MM.1S (cell line): ENCODE measurements at regions not wholly inside any gene's neighbourhood (a gene's known extent, or its start where the extent isn't known, plus 50 kb on each side); places are given as distances from the start of the nearest gene placed in this dataset.

Experiments used
- CTCF ChIP-seq: fragments of 300-600 bp; sonication (generic); IDR thresholded peaks from 2 replicates; pipeline ENCODE4 v1.5.1; 2016; ENCODE audit warnings: antibody characterized with exemption, low read length, mixed read lengths
- EZH2 ChIP-seq: fragments of 300-600 bp; sonication (generic); optimal IDR thresholded peaks from 2 replicates; pipeline ENCODE3; 2017; ENCODE audit warnings: low read depth, mild to moderate bottlenecking, antibody characterized with exemption, low read length, mixed read lengths
- EZH2phosphoT487 ChIP-seq: fragments of 300-600 bp; sonication (generic); IDR thresholded peaks from 2 replicates; pipeline ENCODE4 v1.6.1; 2018; ENCODE audit warnings: antibody characterized with exemption, low read length

GRCh38 chr13:91165758-91166157, 181.7 kb upstream of the MIR17HG start:
- no peak for TF ChIP-seq CTCF
- TF ChIP-seq EZH2: no peak
- TF ChIP-seq EZH2phosphoT487: no peak
